ENCODE measurements at regions not wholly inside any gene's neighbourhood (a gene's known extent, or its start where the extent isn't known, plus 50 kb on each side); places are given as distances from the start of the nearest gene placed in this dataset.

- no peak for DNase-seq (ENCODE audit: insufficient read length, low spot score, missing footprints)
- no peaks in the 10 kb centered on the region for H3K27me3 ChIP-seq (ENCODE audit: insufficient read depth, low read length)
- no peak overlapping the region for H3K4me2 ChIP-seq (ENCODE audit: insufficient read depth, low read length)
- H3K4me3 ChIP-seq (ENCODE audit: insufficient read depth, low read length), result no peak overlapping the region
- no peak overlapping the region for H3K27ac ChIP-seq (ENCODE audit: low read depth, low read length)
- no peaks in the 10 kb centered on the region for H4K20me1 ChIP-seq (ENCODE audit: insufficient read depth, low read length)
- peaks cover 4% of the 10 kb centered on the region for H3K9me3 ChIP-seq (ENCODE audit: low read depth, low read length)
- H3K36me3 ChIP-seq (ENCODE audit: insufficient read depth, low read length), result no peaks in the 10 kb centered on the region
- H3K4me1 ChIP-seq (ENCODE audit: insufficient read depth, low read length), result no peaks in the 10 kb centered on the region
- H3K79me2 ChIP-seq (ENCODE audit: insufficient read depth, low read length), result no peaks in the 10 kb centered on the region
- no peak for TF ChIP-seq CTCF (IDR thresholded peaks at IDR 0.05; ENCODE audit: extremely low read depth, low read depth, low read length)
- H2AFZ ChIP-seq (ENCODE audit: low read length), result no peak overlapping the region
These were observed 1476.2 kb downstream of the MRPL39 start for GRCh38 chr21:24131056-24131455.

- TF ChIP-seq CTCF (IDR thresholded peaks at IDR 0.05; ENCODE audit: extremely low read depth, low read depth, low read length), result no peak
- H4K20me1 ChIP-seq (ENCODE audit: insufficient read depth, low read length), result no peaks in the 10 kb centered on the region
- no peak for DNase-seq (ENCODE audit: insufficient read length, low spot score, missing footprints)
- H3K27me3 ChIP-seq (ENCODE audit: insufficient read depth, low read length), result no peaks in the 10 kb centered on the region
- H3K9me3 ChIP-seq (ENCODE audit: low read depth, low read length), result peaks cover 5% of the 10 kb centered on the region
- no peak overlapping the region for H3K4me3 ChIP-seq (ENCODE audit: insufficient read depth, low read length)
- H3K4me2 ChIP-seq (ENCODE audit: insufficient read depth, low read length), result no peak overlapping the region
- H3K79me2 ChIP-seq (ENCODE audit: insufficient read depth, low read length), result no peaks in the 10 kb centered on the region
- no peaks in the 10 kb centered on the region for H3K4me1 ChIP-seq (ENCODE audit: insufficient read depth, low read length)
- no peak overlapping the region for H2AFZ ChIP-seq (ENCODE audit: low read length)
- H3K36me3 ChIP-seq (ENCODE audit: insufficient read depth, low read length), result no peaks in the 10 kb centered on the region
- H3K27ac ChIP-seq (ENCODE audit: low read depth, low read length), result no peak overlapping the region
These were observed 1479.6 kb downstream of the MRPL39 start for GRCh38 chr21:24127651-24128050.

GRCh38 chr21:24123785-24124184 lies 1483.5 kb downstream of the MRPL39 start:
- Histone ChIP-seq H3K36me3 (ENCODE audit: insufficient read depth, low read length) (no peaks in the 10 kb centered on the region), H3K9me3 (ENCODE audit: low read depth, low read length) (peaks cover 8% of the 10 kb centered on the region), H3K4me1 (ENCODE audit: insufficient read depth, low read length) (no peaks in the 10 kb centered on the region), H3K79me2 (ENCODE audit: insufficient read depth, low read length) (no peaks in the 10 kb centered on the region), H3K4me3 (ENCODE audit: insufficient read depth, low read length) (no peak overlapping the region), H4K20me1 (ENCODE audit: insufficient read depth, low read length) (no peaks in the 10 kb centered on the region), H3K27me3 (ENCODE audit: insufficient read depth, low read length) (no peaks in the 10 kb centered on the region), H3K4me2 (ENCODE audit: insufficient read depth, low read length) (no peak overlapping the region), H3K27ac (ENCODE audit: low read depth, low read length) (no peak overlapping the region), H2AFZ (ENCODE audit: low read length) (no peak overlapping the region)
- DNase-seq (ENCODE audit: insufficient read length, low spot score, missing footprints), result no peak
- no peak for TF ChIP-seq CTCF (IDR thresholded peaks at IDR 0.05; ENCODE audit: extremely low read depth, low read depth, low read length)

- H2AFZ ChIP-seq (ENCODE audit: low read length), result no peak overlapping the region
- H3K79me2 ChIP-seq (ENCODE audit: insufficient read depth, low read length), result no peaks in the 10 kb centered on the region
- H3K27ac ChIP-seq (ENCODE audit: low read depth, low read length), result no peak overlapping the region
- no peak for TF ChIP-seq CTCF (IDR thresholded peaks at IDR 0.05; ENCODE audit: extremely low read depth, low read depth, low read length)
- H3K27me3 ChIP-seq (ENCODE audit: insufficient read depth, low read length), result no peaks in the 10 kb centered on the region
- H3K36me3 ChIP-seq (ENCODE audit: insufficient read depth, low read length), result no peaks in the 10 kb centered on the region
- no peak overlapping the region for H3K4me2 ChIP-seq (ENCODE audit: insufficient read depth, low read length)
- H3K4me3 ChIP-seq (ENCODE audit: insufficient read depth, low read length), result no peak overlapping the region
- peaks cover 7% of the 10 kb centered on the region for H3K9me3 ChIP-seq (ENCODE audit: low read depth, low read length)
- DNase-seq (ENCODE audit: insufficient read length, low spot score, missing footprints), result no peak
- H4K20me1 ChIP-seq (ENCODE audit: insufficient read depth, low read length), result no peaks in the 10 kb centered on the region
- H3K4me1 ChIP-seq (ENCODE audit: insufficient read depth, low read length), result no peaks in the 10 kb centered on the region
These were observed 1488.4 kb downstream of the MRPL39 start for GRCh38 chr21:24118738-24119459.
